Left ventricle myocardium superior (tissue), 1 donor: ENCODE measurements at regions not wholly inside any gene's neighbourhood (a gene's known extent, or its start where the extent isn't known, plus 50 kb on each side); places are given as distances from the start of the nearest gene placed in this dataset.
"Not testable (repeated sequence)": the region's sequence is repeated elsewhere in the genome, so short reads cannot be mapped to it uniquely, and the experiment has no call there.

Experiments used
- ATAC-seq: fragments of 200-7000 bp; cut with Tn5 transposase; one replicate; pipeline ENCODE4 v1.9.1; 2020; ENCODE audit warnings: mild to moderate bottlenecking, moderate library complexity
- DNase-seq: peaks from one replicate; pipeline ENCODE4 v3.0.0-alpha.2; 2020
- intact Hi-C: fragments of 100-400 bp; cut with micrococcal nuclease; formaldehyde crosslinking; loops from one replicate; pipeline ENCODE4 v1.11.0; 2022
- donor health status: DM: no; HTN: yes; CAD: no; lungs with severe emphysema.

DNA sequence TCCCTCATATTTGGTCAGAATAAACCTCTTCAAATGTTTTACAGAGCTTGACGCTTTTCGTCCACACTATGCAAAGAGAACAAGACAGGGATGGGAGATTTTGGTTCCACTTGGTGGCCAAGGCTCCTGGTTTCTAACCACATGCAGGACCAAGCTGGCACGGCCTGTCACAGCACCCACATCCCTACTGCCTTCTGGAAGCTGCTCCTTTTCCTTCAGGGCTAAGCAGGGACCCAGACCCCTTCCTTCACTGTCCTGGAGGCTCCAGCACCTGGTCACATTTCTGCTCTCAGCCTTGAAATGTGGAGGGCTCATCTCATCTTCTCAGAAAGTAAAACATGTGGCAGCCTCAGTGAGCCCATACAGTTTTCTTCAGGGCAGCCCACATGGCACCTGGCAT, 50.4 kb upstream of the ARHGEF7 start:
- intact Hi-C loops = loop anchor here (10.0 kb wide), 1 partner anchor 150 kb away; no protein-coding TSS in a partner anchor
- no peak for DNase-seq
- ATAC-seq = no peak

DNA sequence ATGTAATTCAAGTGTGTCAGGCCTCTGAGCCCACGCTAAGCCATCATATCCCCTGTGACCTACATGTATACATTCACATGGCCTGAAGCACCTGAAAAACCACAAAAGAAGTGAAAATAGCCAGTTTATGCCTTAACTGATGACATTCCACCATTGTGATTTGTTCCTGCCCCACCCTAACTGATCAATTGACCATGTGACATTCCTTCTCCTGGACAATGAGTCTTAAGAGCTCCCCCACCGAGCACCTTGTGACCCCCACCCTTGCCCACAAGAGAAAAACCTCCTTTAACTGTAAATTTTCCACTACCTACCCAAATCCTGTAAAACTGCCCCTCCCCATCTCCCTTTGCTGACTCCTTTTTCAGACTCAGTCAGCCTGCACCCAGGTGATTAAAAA, 52.1 kb upstream of the ARHGEF7 start:
- no peak for ATAC-seq
- intact Hi-C loops = loop anchor here (10.0 kb wide), 1 partner anchor 152 kb away; no protein-coding TSS in a partner anchor
- no peak for DNase-seq

DNA sequence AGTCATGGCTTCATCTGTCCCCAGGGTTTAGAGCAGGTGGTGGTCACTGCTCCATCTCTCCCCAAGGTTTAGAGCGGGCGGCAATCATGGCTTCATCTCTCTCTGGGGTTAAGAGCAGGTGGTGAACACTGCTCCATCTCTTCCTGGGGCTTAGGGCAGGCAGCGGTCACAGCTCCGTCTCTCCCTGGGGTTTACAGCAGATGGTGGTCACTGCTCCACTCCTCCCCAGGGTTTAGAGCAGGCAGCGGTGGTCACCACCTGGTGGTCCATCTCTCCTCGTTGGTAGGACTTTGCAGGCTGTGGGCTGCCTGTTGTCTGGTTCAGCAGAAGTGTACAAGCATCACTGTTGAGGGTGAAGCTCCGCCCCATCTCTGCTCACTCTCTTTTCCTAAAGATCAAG, 52.8 kb upstream of the ARHGEF7 start:
- no peak for ATAC-seq
- DNase-seq = no peak
- intact Hi-C loops = loop anchor here (10.0 kb wide), 1 partner anchor 152 kb away; no protein-coding TSS in a partner anchor

DNA sequence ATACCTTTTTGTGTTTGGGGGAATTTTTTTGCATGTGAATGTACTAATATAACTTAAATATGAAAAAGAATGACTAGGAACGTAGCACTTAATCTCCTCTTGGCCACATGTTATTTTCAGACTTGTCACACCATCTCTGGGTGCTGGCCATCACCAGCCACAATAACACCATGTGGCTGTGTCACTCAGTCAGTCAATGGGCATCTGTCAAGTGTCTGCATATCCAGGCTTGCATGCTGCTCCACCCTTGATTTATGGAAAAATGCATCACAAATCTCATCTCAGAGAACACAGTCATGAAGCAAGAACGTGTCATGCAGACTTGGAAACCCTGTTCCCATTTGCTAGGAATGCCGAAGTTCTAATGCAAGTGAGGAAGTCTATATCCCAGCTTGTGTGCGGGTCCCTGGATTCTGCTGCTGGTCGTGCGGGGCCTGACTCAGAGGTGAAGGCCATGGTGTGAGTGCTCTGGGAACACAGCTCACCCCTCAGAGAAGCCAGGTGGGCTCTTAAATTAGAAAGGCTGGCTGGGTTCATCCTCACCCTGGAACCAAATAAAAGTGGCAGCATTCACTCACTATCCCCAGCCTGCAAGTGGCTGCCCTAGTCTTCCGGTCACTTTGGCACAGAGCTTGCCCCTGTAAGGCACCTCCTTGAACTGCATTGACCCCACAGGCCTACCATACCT, 53.6 kb upstream of the ARHGEF7 start:
- DNase-seq = no peak
- no peak for ATAC-seq
- intact Hi-C loops = loop anchor here (10.0 kb wide), 1 partner anchor 153 kb away; no protein-coding TSS in a partner anchor

DNA sequence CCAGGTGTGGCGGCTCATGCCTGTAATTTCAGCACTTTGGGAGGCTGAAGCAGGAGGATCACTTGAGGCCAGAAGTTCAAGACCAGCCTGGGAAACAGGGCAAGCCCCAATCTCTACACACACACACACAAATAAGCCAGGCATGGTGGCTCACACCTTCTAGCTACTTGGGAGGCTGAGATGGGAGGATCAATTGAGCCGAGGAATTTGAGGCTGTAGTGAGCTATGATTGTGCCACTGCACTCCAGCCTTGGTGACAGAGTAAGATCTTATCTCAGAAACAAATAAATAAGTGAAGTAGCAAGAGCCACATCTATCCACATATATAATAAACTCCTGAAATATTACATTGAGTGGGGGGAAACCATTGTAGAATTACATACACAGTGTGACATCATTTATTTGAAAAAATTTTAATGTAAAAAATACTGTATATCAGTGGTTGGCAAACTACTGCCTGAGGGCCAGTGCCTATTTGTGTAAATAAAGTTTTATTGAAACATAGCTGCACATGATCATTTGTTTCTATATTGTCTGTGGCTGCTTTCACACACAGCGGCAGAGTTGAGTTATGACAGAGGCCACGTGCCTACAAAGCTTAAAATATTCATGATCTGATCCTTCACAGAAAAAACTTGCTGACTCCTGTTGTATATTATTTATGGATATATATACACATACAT, 54.7 kb upstream of the ARHGEF7 start:
- DNase-seq (no peak), ATAC-seq (no peak)
- intact Hi-C loops = loop anchor here (10.0 kb wide), 1 partner anchor 154 kb away; no protein-coding TSS in a partner anchor

DNA sequence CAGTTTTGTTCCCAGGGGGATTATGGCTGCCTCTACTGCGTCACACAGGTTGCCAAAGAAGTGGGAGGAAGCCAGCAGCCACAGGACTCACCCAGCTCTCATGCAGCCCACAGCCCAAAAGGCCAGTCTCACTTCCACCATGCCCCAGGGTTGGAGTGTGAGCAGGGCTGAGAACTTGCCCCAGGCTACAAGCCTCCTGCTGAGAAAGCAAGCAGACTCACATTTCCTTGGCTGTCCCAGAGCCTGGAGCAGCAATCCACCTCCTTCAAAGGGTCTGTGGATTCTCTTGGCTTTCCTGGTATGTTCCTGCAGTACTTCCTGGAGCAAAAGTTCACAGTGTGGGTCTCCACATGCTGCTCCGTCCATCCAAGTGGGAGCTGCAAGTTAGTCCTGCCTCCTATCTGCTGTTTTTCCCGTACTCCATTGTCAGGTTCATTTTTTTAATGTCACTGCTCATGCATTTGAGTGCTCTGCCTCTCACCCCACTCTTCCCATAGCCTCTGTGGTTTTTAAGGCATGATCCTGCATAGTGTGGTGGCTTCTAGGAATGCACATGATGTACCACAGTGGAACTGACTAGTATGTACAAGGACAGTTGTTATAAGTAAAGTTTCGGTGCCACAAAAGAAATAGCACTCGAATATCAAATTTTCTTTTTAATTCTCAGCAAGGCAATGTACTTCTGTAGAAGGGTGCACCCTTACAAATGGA, 56.2 kb upstream of the ARHGEF7 start:
- ATAC-seq = no peak
- intact Hi-C loops = no loop called here
- DNase-seq = no peak

DNA sequence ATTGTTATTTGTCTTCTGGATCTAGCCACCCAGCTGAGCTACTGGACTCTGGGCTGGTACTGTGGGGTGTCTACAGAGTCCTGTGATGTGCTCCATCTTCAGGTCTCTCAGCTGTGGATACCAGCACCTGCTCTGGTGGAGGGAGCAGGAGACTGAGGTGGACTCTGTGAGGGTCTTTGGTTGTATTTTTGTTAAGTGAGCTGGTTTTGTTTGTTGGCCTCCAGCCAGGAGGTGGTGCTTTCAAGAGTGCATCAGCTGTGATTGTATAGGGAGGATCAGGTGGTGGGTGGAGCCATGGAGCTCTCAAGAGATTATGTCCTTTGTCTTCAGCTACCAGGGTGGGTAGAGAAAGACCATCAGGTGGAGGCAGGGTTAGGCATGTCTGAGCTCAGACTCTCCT, 56.8 kb upstream of the ARHGEF7 start:
- intact Hi-C loops, DNase-seq, ATAC-seq: not testable (repeated sequence)

DNA sequence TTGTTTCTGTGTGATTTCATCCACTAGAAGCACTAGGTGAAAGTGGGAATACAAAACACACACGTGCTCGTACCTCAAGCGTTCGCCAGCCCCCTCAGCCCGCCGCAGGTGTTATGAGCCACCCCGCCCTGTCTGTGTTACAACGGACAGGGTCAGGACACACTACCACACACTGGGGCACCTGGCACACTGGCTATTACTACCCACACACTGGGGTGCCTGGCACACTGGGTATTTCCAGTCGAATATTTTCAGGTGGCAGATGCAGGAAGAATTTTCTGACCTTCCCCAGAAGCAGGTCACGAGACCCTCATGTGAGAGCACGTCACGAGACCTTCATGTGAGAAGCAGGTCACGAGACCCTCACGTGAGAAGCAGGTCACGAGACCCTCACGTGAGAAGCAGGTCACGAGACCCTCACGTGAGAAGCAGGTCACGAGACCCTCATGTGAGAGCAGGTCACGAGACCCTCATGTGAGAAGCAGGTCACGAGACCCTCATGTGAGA, 63.3 kb upstream of the ARHGEF7 start:
- intact Hi-C loops, DNase-seq, ATAC-seq: not testable (repeated sequence)

DNA sequence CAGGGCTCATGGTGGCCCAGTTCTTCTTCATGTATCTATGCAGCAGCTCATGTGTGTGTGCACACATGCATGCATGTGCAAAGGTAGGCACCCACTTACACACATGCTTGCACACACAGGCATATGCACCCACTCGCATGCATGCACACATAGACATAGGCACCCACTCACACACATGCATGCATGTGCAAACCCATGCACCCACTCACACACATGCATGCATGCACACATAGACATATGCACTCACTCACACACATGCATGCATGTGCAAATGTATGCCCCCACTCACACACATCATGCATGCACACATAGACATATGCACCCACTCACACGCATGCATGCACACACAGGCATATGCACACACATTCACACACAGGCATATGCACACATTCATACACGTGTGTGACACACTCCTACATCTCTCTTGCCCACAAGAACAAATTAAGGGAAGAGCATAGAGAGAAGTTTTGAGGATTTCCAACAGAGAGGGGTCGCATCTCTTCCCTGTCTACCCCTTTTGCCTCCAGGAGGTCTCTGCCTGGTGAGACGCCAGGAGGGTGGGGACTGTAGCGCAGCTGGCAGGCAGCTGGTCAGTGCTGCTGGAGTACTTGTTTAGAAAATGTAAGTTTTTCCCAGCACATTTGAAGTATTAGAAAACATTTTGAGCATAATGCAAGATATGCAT, 63.9 kb upstream of the ARHGEF7 start:
- ATAC-seq = no peak
- intact Hi-C loops = no loop called here
- DNase-seq = no peak

DNA sequence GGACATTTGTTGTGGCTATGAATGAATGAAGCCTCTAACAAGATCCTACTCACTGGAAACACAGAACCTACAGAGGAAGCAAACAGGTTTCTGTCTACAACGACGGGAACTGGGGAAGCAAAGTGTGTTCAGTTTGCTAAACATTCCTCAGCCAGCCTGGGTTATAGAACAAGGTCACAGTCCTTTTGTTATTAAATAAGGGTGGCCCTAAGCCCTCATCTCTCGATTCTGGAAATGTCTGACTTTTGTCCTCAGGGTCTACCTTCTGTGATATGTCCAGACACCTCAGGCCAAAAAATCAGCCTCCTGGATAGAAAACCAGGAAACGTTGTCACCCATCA, 64.6 kb upstream of the ARHGEF7 start:
- intact Hi-C loops = no loop called here
- ATAC-seq (no peak), DNase-seq (no peak)

DNA sequence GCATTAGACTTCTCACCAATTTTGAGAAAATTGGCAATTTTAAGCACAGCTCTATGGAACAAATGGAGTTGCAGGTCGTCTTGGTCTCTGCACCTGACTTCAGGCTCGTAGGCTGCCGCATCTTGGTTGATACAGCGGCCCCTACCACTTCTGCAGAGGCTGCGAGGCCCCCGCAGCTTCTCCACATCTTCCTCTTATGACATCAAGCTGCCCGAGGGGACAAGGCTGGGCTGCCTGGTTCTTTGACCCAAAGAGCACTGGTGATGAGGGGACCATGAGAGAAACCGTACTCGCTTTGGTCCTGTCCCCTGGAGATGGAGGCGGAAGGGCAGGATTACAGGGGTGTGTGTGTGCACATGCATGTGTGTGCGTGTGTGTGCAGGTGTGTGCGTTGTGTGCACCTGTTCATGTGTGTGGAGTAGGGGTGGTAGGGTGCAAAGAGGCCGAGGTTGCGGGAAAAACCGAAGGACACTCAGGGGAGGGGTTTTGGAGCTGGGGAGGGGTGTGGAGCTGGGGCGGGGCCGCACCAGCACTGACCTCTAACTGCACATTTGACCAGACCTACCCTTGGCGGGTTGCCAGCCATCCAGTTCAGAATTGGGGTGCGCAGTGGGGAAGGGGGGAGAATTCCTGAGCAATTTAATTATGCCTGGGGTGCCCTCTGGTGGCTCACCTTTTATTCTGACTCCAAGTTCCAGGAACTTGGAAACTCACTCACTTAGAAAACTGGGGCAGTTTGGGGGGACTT, 65.1 kb upstream of the ARHGEF7 start:
- DNase-seq (no peak), ATAC-seq (peak; percentile 46)
- intact Hi-C loops = loop anchor here (10.0 kb wide), 1 partner anchor 455 kb away; no protein-coding TSS in a partner anchor

DNA sequence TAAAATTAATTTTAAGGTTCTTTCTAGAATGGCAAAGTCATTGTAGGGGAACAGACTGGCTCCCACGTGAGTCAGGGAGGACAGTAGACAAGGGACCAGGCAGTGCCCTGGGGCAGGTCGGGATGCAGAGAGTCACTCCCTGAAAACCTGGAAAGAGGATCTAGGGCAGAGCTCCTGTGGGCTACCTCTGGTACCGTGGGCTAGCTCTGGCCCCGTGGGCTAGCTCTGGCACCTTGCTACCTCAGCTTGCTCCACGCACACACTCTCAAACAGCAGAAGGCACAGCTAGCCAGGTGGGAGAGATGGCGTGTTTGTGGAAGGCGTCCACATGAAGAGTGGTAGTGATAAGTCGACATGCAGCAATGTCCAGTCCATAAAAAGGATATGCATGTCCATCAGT, 66.7 kb upstream of the ARHGEF7 start:
- DNase-seq (no peak), ATAC-seq (no peak)

DNA sequence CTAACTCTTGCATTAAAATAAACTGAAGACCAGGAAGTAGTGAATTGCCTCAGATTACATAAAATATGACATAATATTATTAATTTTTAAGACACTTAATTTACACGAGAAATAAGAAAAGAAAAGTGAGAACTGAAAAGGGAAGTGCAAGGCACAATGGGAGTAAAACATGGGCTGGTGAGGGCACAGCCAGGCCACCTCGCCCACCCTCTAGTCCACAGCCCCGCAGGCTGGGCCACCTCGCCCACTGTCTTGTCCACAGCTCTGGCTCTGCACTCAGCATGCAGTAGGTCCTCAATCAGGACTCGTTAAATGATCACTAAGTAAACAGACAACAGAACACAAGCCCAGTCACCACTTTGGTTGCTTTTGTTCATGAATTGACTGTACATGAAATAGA, 67.8 kb upstream of the ARHGEF7 start:
- DNase-seq = no peak
- ATAC-seq = no peak
- intact Hi-C loops = loop anchor here (10.0 kb wide), 1 partner anchor 453 kb away; no protein-coding TSS in a partner anchor

More for the DNA sequence above, 66.7 kb upstream of the ARHGEF7 start:
- intact Hi-C loops = loop anchor here (10.0 kb wide), 1 partner anchor 454 kb away; no protein-coding TSS in a partner anchor

DNA sequence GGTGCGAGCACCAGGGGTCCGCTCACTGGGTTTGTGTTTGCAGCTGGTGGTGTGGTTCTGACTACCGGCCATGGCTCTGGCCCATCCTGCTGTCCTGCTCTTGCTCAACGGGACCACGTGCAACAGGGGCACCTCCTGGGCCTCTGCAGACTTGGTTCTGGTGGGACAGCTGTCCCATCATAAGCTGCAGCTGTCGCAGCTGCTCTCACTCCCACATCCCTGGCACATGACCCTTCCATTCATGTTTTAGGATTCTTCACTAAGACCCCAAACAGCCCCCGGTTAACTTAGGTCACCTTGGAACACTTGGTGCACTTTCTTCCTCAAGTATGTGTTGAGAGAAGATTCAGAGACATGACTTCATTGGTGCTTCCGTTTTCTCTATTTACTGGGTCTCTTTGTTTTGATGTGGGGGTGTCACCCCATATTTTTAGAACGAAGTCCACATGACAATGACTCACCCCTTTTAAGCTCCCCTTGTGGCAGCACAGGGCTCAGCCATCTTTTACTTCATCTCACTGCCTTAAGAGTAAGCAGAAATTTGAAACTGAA, 68.4 kb upstream of the ARHGEF7 start:
- no peak for DNase-seq
- intact Hi-C loops = loop anchor here (10.0 kb wide), 1 partner anchor 452 kb away; no protein-coding TSS in a partner anchor
- ATAC-seq = peak; percentile 56

DNA sequence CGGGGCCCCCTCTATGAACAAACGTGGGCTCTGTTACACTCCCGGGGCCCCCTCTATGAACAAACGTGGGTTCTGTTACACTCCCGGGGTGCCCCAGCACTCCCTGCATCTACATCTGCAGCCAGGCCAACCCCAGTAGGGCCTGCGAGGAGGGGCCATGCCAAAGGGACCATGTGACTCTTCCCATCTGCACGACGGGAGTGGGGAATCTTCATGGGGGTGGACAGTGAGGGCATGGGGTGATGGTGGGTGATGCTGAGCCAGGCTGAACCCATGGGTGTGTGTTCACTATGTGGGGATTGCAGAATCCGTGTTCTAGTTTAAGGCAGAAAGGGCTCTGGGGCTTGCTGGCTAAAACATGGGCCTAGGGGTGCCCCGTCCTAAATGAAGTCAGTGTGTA, 69.9 kb upstream of the ARHGEF7 start:
- ATAC-seq (no peak), DNase-seq (no peak)
- intact Hi-C loops = loop anchor here (10.0 kb wide), 1 partner anchor 450 kb away; no protein-coding TSS in a partner anchor

DNA sequence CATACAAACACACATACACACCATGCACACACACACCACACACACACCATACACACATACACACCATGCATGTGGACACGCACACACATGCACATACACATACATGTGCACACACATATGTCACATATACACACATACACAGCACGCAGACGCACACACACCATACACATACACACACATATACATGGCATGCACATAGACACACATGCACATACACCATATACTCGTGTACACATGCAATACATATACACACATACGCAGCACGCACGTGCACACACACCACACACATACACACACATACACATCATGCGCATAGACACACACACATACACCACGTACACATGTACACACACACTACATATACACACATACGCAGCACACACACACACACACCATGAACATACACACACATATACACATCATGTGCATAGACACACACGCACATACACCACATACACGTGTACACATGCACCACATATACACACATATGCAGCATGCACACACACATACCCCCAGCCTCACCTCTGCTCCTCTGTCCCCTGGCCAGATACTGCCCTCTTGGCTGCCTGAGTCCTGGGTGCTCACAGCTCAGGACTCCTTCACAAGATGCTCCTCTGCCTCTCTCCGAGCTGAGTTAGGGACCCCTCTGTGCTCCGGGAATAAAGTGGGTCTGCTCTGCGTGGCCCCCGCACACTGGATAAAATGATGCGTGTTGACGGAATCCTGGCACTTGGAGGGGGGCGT, 70.9 kb upstream of the ARHGEF7 start:
- ATAC-seq (no peak), DNase-seq (no peak)
- intact Hi-C loops = loop anchor here (10.0 kb wide), 1 partner anchor 449 kb away; no protein-coding TSS in a partner anchor

DNA sequence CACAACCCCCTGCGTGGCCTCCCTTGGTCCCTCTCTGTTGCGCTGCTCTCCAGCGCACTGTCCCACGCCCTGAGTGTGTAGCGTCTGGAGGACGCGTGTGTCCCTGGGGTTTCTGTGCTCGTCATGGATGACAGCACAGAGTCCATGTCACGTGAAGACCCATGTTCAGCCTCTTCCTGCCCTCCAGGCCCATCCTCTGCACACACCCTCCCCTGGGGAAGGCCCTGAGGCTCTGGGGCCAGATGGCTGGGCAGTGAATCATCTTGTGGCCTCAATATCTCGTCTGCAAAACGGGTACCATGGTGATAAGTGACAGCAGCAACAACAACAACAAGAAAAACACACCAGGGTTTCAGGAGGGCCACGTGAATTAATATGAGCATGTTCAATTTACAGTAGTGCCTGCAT, 71.5 kb upstream of the ARHGEF7 start:
- DNase-seq (peak; percentile 71), ATAC-seq (peak; percentile 89)
- intact Hi-C loops = loop anchor here (10.0 kb wide), 1 partner anchor 449 kb away; no protein-coding TSS in a partner anchor
